ENCODE measurements at regions not wholly inside any gene's neighbourhood (a gene's known extent, or its start where the extent isn't known, plus 50 kb on each side); places are given as distances from the start of the nearest gene placed in this dataset.

DNA sequence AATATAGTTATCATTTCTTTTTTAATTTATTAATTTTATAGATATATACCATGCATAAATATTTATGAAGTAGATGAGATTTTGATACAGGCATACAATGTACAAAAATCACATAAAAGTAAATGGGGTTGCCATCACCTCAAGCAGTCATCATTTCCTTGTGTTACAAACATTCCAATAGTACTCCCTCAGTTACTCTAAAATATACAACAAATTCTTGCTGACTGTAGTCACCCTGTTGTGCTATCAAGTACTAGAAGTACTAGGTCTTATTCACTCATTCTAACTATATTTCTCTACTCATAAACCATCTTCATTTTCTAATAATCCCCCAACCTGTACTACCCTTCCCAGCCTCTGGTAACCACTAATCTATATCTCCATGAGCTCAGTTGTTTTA, 432.6 kb upstream of the SYT1 start:
- TF ChIP-seq GLI4 (tag by site-specific recombination; IDR thresholded peaks at IDR 0.05): no peak
- TF ChIP-seq BCL11A (tag by site-specific recombination; IDR thresholded peaks at IDR 0.05; ENCODE audit: low read depth): no peak
- no peak for TF ChIP-seq GLIS2 (tag by site-specific recombination; IDR thresholded peaks at IDR 0.05)
- no peak for TF ChIP-seq ZBTB7A (tag by site-specific recombination; IDR thresholded peaks at IDR 0.05; ENCODE audit: low read depth)
- TF ChIP-seq ZNF24 (tag by site-specific recombination; IDR thresholded peaks at IDR 0.05): no peak
- TF ChIP-seq ZBTB21 (tag by site-specific recombination; IDR thresholded peaks at IDR 0.05): no peak
- no peak for TF ChIP-seq ZNF830 (tag by site-specific recombination; IDR thresholded peaks at IDR 0.05; ENCODE audit: low read depth)

Measured in HEK293 (cell line).